ENCODE measurements at regions not wholly inside any gene's neighbourhood (a gene's known extent, or its start where the extent isn't known, plus 50 kb on each side); places are given as distances from the start of the nearest gene placed in this dataset.
"Not testable (repeated sequence)": the region's sequence is repeated elsewhere in the genome, so short reads cannot be mapped to it uniquely, and the experiment has no call there.

- no peak for DNase-seq
- ATAC-seq, result no peak
- H3K36me3 Mint-ChIP-seq (ENCODE audit: low read depth), result no peaks in the 10 kb centered on the region
- H3K4me3 Mint-ChIP-seq, result no peak overlapping the region
- H3K27me3 Mint-ChIP-seq, result peaks cover 6% of the 10 kb centered on the region
- no peaks in the 10 kb centered on the region for H3K9me3 Mint-ChIP-seq
- no peak overlapping the region for H3K27ac Mint-ChIP-seq
- H3K4me1 Mint-ChIP-seq, result no peaks in the 10 kb centered on the region
These were observed 239.3 kb upstream of the SULF2 start for GRCh38 chr20:48024539-48024938.

- H3K36me3 Mint-ChIP-seq (ENCODE audit: low read depth); ATAC-seq; H3K9me3 Mint-ChIP-seq; H3K27ac Mint-ChIP-seq; H3K4me3 Mint-ChIP-seq; H3K4me1 Mint-ChIP-seq; DNase-seq: not testable (repeated sequence)
- peaks cover 18% of the 10 kb centered on the region for H3K27me3 Mint-ChIP-seq
These were observed 235.4 kb upstream of the SULF2 start for GRCh38 chr20:48020696-48021095.

GRCh38 chr20:48019940-48020339 lies 234.7 kb upstream of the SULF2 start:
- Mint-ChIP-seq H3K4me3 (no peak overlapping the region), H3K27me3 (peaks cover 18% of the 10 kb centered on the region), H3K9me3 (no peaks in the 10 kb centered on the region), H3K4me1 (no peaks in the 10 kb centered on the region), H3K36me3 (ENCODE audit: low read depth) (no peaks in the 10 kb centered on the region), H3K27ac (no peak overlapping the region)
- no peak for ATAC-seq
- no peak for DNase-seq

GRCh38 chr20:48019496-48019895 lies 234.2 kb upstream of the SULF2 start:
- DNase-seq (no peak), ATAC-seq (no peak)
- no peaks in the 10 kb centered on the region for H3K36me3 Mint-ChIP-seq (ENCODE audit: low read depth)
- no peak overlapping the region for H3K4me3 Mint-ChIP-seq
- H3K27me3 Mint-ChIP-seq, result peaks cover 18% of the 10 kb centered on the region
- no peaks in the 10 kb centered on the region for H3K4me1 Mint-ChIP-seq
- H3K27ac Mint-ChIP-seq, result no peak overlapping the region
- no peaks in the 10 kb centered on the region for H3K9me3 Mint-ChIP-seq

GRCh38 chr20:48018851-48019250 lies 233.6 kb upstream of the SULF2 start:
- DNase-seq; H3K36me3 Mint-ChIP-seq (ENCODE audit: low read depth); H3K4me3 Mint-ChIP-seq; ATAC-seq; H3K27ac Mint-ChIP-seq; H3K9me3 Mint-ChIP-seq; H3K4me1 Mint-ChIP-seq: not testable (repeated sequence)
- peaks cover 18% of the 10 kb centered on the region for H3K27me3 Mint-ChIP-seq

GRCh38 chr20:48017992-48018391 lies 232.7 kb upstream of the SULF2 start:
- H3K4me1 Mint-ChIP-seq, result no peaks in the 10 kb centered on the region
- H3K36me3 Mint-ChIP-seq (ENCODE audit: low read depth), result peaks cover under 1% of the 10 kb centered on the region
- peaks cover 21% of the 10 kb centered on the region for H3K27me3 Mint-ChIP-seq
- no peak for ATAC-seq
- no peak overlapping the region for H3K4me3 Mint-ChIP-seq
- peaks cover 6% of the 10 kb centered on the region for H3K9me3 Mint-ChIP-seq
- no peak overlapping the region for H3K27ac Mint-ChIP-seq
- no peak for DNase-seq

- DNase-seq (no peak), ATAC-seq (no peak)
- Mint-ChIP-seq H3K36me3 (ENCODE audit: low read depth) (peaks cover 2% of the 10 kb centered on the region), H3K9me3 (peaks cover 9% of the 10 kb centered on the region), H3K4me1 (no peaks in the 10 kb centered on the region), H3K27me3 (peaks cover 23% of the 10 kb centered on the region), H3K27ac (no peak overlapping the region), H3K4me3 (no peak overlapping the region)
These were observed 232.2 kb upstream of the SULF2 start for GRCh38 chr20:48017509-48017908.

GRCh38 chr20:48015943-48016723 lies 230.9 kb upstream of the SULF2 start:
- DNase-seq (no peak), ATAC-seq (no peak)
- Mint-ChIP-seq H3K4me3 (no peak overlapping the region), H3K27ac (no peak overlapping the region), H3K4me1 (no peaks in the 10 kb centered on the region), H3K36me3 (ENCODE audit: low read depth) (peaks cover 2% of the 10 kb centered on the region), H3K9me3 (peaks cover 17% of the 10 kb centered on the region), H3K27me3 (peaks cover 23% of the 10 kb centered on the region)

GRCh38 chr20:48015141-48015910 lies 230.0 kb upstream of the SULF2 start:
- H3K36me3 Mint-ChIP-seq (ENCODE audit: low read depth), result peaks cover 2% of the 10 kb centered on the region
- peaks cover 21% of the 10 kb centered on the region for H3K27me3 Mint-ChIP-seq
- H3K27ac Mint-ChIP-seq, result no peak overlapping the region
- no peaks in the 10 kb centered on the region for H3K4me1 Mint-ChIP-seq
- H3K4me3 Mint-ChIP-seq, result no peak overlapping the region
- no peak for DNase-seq
- H3K9me3 Mint-ChIP-seq, result peaks cover 17% of the 10 kb centered on the region
- ATAC-seq, result no peak

- DNase-seq, result no peak
- Mint-ChIP-seq H3K4me3 (no peak overlapping the region), H3K27ac (no peak overlapping the region), H3K27me3 (peaks cover 13% of the 10 kb centered on the region), H3K9me3 (peaks cover 28% of the 10 kb centered on the region), H3K36me3 (ENCODE audit: low read depth) (peaks cover 2% of the 10 kb centered on the region), H3K4me1 (no peaks in the 10 kb centered on the region)
- no peak for ATAC-seq
These were observed 227.2 kb upstream of the SULF2 start for GRCh38 chr20:48012401-48012974.

GRCh38 chr20:48011025-48011424 lies 225.7 kb upstream of the SULF2 start:
- ATAC-seq (no peak), DNase-seq (no peak)
- H3K4me1 Mint-ChIP-seq, result peaks cover 2% of the 10 kb centered on the region
- H3K27ac Mint-ChIP-seq, result no peak overlapping the region
- peaks cover 2% of the 10 kb centered on the region for H3K36me3 Mint-ChIP-seq (ENCODE audit: low read depth)
- H3K27me3 Mint-ChIP-seq, result peaks cover 14% of the 10 kb centered on the region
- no peak overlapping the region for H3K4me3 Mint-ChIP-seq
- peaks cover 30% of the 10 kb centered on the region for H3K9me3 Mint-ChIP-seq

GRCh38 chr20:48010623-48011022 lies 225.3 kb upstream of the SULF2 start:
- no peak for DNase-seq
- ATAC-seq, result no peak
- peaks cover 2% of the 10 kb centered on the region for H3K36me3 Mint-ChIP-seq (ENCODE audit: low read depth)
- H3K27me3 Mint-ChIP-seq, result peaks cover 16% of the 10 kb centered on the region
- peaks cover 30% of the 10 kb centered on the region for H3K9me3 Mint-ChIP-seq
- no peak overlapping the region for H3K4me3 Mint-ChIP-seq
- H3K4me1 Mint-ChIP-seq, result peaks cover 2% of the 10 kb centered on the region
- no peak overlapping the region for H3K27ac Mint-ChIP-seq

- H3K4me3 Mint-ChIP-seq, result no peak overlapping the region
- H3K4me1 Mint-ChIP-seq, result peaks cover 10% of the 10 kb centered on the region
- no peak overlapping the region for H3K27ac Mint-ChIP-seq
- H3K9me3 Mint-ChIP-seq, result peaks cover 30% of the 10 kb centered on the region
- no peak for ATAC-seq
- peaks cover 2% of the 10 kb centered on the region for H3K36me3 Mint-ChIP-seq (ENCODE audit: low read depth)
- DNase-seq, result no peak
- H3K27me3 Mint-ChIP-seq, result peaks cover 25% of the 10 kb centered on the region
These were observed 223.7 kb upstream of the SULF2 start for GRCh38 chr20:48008850-48009515.

- DNase-seq, result no peak
- Mint-ChIP-seq H3K4me1 (peaks cover 12% of the 10 kb centered on the region), H3K27me3 (peaks cover 20% of the 10 kb centered on the region), H3K4me3 (no peak overlapping the region), H3K9me3 (peaks cover 21% of the 10 kb centered on the region), H3K36me3 (ENCODE audit: low read depth) (no peaks in the 10 kb centered on the region), H3K27ac (no peak overlapping the region)
- ATAC-seq, result no peak
These were observed 222.1 kb upstream of the SULF2 start for GRCh38 chr20:48007351-48007750.
